NB4 (cell line): ENCODE measurements at regions not wholly inside any gene's neighbourhood (a gene's known extent, or its start where the extent isn't known, plus 50 kb on each side); places are given as distances from the start of the nearest gene placed in this dataset.

Experiments used
- CTCF ChIP-seq: IDR thresholded peaks from one replicate; pipeline ENCODE4 v1.5.1; 2012; ENCODE audit warnings: low read depth, low read length
- POLR2A ChIP-seq: IDR thresholded peaks from 2 replicates; pipeline ENCODE4 v1.6.1; 2011; ENCODE audit warnings: mild to moderate bottlenecking; ENCODE audit not compliant: insufficient read length; ENCODE audit errors: extremely low read depth

- TF ChIP-seq CTCF (no peak), POLR2A (no peak)
Measured at GRCh38 chr1:102234753-102235359, 238.1 kb upstream of the OLFM3 start.
